Renal cortical epithelial cell (primary cell): ENCODE measurements at regions not wholly inside any gene's neighbourhood (a gene's known extent, or its start where the extent isn't known, plus 50 kb on each side); places are given as distances from the start of the nearest gene placed in this dataset.

Experiments used
- DNase-seq: peaks from one replicate; pipeline ENCODE4 v3.0.0-alpha.2; 2011; ENCODE audit warnings: low read depth

DNA sequence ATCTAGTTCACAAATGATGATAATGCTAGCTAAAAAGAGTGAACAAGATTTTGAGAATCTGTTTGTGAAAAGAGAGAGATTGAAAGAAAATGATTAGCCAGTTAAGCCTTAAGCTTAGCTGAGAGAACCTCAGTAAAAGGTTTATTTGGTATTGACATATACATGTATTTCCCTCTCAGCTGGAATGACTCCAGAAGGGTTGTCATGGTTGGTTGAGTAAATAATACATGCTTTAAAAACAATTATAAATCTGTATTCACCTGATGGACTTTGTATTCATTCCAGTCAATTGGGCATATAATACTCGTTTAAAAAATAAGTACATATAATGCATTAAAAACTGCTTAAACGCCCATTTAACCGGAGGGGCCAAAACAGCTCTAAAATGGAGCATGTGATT, 181.4 kb downstream of the GRB14 start:
- DNase-seq: peak; percentile 12

DNA sequence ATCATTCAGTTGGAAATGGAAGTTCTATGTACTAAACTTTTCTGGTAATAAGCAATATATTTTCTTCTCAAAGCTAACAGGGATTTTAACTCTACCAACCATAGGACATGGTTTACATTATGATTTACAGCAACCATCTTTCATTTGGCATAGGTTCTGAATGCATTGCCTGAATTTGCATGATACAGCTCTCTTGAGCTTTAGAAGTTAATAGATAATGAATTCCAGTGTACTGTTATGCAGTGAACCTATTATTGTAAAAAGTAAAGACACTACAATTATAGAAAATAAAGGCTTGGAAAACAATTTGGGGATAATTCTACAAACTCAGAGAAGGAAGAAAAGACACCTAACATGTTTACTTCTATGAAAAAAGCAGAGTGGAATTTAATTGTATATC, 182.0 kb downstream of the GRB14 start:
- DNase-seq: no peak

DNA sequence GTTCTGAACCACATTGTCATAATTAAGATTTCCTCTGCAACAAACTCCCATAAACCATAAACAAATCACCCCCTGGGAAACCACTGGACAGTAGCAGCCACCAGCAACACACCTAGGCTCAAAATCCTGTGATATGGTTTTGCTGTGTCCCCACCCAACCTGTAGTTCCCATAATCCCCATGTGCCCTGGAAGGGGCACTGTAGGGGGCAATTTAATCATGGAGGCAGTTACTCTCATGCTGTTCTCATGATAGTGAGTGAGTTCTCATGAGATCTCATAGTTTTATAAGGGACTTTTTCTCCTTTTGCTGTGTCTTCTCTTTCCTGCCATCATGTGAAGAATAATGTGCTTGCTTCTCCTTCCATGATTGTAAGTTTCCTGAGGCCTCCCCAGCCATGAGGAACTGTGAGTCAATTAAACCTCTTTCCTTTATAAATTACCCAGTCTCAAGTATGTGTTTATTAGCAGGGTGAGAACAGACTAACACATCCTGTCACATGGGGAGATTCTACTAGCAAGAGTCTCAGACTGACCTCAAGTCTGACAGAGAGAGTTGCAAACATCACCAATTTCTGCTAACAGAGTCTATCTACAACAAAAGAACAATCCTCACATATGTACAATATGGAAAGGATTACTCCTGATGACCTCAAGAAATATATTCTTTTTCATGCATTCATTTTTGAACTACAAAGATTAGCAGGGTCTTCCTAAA, 182.6 kb downstream of the GRB14 start:
- DNase-seq: peak; percentile 29

DNA sequence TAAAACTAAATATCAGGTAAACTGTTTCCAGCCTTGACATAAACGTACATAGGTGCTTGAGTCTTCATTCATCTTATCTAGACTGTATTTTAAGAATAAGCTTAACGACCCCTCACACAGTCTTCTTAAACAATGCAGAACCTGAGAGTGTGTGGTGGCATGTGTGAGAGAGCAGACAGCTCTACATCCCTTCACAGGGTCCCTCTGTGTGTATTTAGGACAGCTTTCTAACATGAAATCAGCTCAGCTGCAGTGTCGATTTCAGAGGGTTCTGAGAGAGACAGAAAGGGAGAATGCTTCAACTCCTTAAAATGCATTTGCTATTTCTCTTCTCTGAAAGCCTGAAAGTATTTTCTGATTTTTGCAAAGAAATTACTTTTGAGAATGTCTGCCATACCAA, 185.2 kb downstream of the GRB14 start:
- no peak for DNase-seq

DNA sequence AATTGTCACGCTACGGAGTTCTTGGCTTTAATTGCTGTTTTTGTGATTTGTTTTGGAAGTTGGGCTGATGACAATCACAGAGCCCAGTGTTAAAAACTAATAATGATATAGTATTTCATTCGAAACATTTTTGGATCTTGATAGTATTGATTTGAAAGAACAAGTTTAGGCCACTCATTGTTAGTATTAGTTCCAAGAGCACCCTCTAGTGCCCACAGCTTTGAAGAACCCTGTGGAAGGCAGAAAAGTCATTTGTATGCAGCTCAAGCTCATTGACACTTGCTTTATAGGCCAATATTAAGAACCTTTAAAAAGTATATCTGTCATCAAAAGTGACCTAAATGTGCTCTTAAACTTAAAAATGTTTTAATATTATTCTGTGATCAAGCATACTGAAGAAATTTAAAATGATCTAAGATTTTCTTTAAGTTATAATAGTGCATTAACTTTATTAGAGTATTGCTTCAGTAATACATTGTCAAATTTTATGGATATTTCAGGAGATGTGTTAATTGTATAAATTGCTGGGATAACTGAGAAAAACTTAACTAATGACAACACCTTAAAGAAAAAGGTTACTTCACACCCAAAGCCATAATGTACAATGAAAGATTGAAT, 191.0 kb downstream of the GRB14 start:
- peak; percentile 63 for DNase-seq

DNA sequence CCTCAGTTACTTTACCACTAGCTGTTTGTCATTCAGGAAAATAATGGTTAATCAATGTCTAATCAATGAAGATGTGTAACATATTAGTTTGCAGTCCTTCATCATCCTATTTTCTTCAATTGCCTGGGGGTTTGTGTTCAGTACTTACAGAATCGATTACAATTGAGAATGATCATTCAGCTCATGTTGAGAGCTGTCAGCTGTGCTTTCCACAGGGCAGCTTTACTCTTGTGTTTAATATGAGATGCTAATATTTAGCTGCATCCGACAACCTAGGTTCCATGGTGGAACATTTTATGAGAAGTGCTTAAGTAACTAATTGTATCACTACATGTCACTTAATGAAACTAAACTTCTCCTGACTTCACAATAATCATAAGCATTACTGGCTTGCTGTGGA, 191.9 kb downstream of the GRB14 start:
- no peak for DNase-seq

DNA sequence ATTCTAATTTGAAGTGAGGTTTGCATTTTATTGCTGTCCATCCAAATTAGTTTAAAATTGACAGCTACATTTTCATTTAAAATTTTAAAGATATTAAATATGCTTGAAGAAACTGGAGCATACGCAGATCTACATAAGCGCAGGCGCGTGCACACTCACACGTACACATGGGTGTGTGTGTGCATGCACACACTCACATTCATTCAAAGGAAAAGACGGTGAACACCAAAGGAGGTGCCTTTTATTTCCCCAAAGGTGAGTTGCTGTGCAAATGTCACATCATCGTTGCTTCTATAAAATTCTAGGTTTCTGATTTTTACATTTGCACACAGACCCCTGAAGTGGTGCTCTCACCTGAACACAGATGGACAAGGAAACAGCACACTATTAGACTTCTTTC, 194.2 kb downstream of the GRB14 start:
- DNase-seq: no peak

DNA sequence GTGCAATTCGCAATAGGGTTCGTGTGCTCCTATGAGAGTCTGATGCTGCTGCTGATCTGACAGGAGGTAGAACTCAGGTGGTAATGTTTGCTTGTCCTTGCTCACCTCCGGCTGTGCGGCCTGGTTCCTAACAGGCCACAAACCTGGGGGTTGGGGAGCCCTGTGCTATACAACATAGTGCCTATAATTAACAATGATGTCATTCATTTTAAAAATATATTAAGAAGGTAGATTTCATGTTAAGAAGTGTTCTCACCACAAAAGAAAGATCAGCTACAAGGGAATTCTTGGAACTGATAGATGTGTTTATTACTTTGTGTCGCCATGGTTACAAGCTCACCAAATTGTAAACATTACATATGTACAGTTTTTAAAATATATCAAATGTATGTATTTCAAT, 200.5 kb downstream of the GRB14 start:
- no peak for DNase-seq

DNA sequence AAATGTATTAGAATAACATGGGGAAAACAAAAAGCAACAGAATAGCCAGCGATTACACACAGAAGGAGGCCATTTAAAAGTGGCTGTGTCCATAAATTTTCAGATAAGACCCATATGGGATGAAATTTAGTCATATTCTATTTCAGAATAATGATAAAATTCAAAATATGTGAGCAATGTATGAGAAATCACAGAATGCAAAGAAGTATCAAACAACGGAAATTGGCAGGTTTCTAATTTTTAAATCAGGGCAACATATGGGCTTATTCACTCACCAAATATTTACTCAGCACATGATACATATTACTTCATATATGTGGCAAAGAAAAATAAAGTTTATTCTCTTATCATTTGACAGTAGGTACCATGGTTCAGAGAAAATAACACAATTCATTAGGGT, 208.5 kb downstream of the GRB14 start:
- no peak for DNase-seq

DNA sequence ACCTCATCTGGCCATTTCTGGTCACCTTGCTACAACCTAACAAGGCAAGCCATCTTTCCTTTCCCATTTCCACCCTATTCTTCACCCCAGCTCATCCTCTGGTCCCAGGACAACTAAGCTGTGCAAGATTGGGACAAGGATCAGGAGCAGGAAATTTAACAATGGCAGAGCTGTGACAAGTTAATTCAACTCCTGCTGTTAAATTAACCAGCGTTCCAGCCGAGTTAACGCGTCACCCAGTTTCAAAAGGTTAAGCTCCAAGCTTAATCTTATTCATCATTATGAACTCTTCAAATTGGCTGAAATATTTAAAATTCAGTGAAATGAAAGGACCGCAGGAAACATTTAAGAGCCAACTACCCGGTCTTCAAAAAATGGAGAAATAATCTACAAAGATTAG, 231.9 kb downstream of the GRB14 start:
- no peak for DNase-seq

DNA sequence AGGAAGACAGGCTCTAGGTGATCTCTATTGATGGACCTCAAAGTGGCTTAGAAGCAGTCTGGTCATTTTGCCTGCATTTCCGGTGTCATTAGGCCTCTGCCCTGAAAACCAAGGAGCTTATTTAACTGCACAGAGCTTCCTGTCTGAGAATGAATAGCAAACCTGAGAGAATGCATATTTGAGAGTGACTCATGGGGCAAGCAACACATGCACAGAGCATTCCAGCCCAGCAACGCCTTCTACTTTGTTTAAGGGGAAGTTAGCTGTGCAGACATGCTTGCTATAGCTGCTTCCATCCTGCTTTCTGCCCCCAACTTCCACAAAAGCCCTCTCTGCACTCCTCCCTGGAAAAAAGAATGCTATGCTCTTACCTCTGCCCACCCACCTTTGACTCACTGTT, 232.8 kb downstream of the GRB14 start:
- peak; percentile 96 for DNase-seq

DNA sequence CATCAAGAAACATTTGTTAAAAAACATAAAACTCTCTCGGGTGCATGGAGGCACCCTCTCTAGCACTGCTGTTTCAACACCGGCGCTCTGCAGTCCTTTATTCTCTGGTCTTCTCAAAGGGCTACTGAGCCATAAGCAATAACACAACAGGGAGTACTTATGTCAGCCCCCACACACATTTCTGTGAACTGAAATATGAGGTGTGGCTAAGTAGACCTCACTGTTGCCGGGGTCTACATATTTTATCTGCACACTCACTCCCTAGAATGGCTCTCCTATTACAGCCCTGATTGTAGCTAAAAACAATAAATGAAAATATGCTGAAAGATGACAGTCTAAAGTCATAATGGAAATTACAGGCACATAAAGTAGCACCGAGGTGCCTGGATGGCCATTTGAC, 235.1 kb downstream of the GRB14 start:
- no peak for DNase-seq

DNA sequence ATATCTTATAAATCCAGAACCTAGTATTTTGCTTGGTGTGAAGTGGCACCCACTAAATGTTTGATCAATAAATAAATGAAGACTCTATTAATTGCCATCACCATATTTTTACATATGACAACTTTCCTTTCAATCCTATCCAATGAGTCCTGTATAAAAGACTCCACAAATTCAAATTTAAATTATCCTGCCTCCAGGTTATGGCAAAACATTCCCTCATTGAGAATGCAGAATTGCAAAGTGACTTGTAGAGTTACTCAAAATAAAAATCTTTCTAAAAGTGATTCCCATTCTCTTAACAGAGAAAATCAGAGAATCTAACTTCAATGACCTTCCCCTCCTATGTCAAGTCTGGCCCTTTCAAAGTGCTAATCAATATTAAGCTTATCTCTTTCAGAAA, 236.8 kb downstream of the GRB14 start:
- DNase-seq: no peak

DNA sequence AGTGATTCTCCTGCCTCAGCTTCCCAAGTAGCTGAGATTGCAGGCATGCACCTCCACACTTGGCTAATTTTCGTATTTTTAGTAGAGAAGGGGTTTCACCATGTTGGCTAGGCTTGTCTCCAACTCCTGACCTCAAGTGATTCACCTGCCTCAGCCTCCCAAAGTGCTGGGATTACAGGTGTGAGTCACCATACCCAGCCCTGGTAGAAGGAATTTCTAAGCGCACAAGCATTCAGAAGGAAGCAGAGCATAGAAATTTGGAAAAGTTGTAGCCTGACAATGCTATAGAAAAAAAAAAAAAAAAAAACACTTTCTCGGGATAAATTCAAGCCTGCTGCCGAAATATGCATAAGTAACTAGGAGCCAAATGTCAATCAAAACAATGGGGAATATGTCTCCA, 249.4 kb downstream of the GRB14 start:
- peak; percentile 23 for DNase-seq

DNA sequence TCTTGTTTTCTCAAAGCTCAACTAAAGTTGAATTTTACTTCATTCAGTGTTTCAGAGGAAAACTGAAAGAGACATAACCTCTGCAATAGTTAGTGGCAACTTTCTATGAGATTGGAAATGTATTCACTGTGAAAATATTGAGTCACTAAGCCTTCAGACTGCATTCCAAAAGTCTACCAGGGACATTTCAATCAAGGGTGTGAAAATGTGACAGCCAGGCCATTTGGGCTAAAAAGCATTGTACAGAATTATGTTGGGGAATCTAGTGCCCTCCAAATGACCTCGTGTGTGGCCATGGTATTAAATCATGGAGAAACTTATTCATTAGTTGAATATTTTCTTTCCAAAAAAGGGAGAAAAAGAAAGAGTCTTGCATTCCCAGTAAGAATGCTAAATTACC, 251.9 kb downstream of the GRB14 start:
- DNase-seq: peak; percentile 27

DNA sequence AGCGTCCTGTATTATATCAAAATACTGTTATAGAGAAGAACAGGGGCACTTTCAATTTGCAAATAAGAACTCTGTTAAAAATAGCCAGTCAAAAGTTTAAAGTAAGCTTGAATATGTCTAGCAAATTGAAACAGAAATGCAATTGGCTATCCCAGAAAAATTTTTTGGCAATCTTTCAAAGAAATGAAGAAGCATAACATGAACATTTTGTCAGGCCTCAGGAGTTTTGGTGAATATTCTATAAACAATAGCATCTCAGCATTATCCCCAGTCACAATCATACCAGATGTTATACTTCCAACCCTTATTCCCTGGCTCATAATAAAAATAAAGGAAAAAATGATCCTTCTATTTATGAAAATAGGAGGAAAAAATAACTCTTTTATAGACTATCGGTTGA, 252.4 kb downstream of the GRB14 start:
- no peak for DNase-seq

DNA sequence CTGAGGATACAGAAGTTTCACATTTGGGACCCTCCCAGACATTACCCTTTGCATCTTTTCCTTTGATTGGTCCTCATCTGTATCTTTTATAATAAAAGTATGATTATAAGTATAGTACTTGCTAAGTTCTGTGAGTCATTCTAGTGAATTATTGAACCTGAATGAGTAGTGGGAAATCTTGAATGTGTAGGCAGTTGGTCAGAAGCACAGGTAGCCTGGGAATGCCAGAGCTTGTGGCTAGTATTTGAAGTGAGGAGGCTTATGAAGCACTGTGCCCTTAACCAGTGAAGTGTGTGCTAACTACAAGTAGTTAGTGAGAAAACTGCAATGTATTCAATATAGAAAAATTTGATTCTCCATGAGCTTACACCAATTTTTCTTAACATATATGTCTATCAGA, 257.6 kb downstream of the GRB14 start:
- peak; percentile 53 for DNase-seq

DNA sequence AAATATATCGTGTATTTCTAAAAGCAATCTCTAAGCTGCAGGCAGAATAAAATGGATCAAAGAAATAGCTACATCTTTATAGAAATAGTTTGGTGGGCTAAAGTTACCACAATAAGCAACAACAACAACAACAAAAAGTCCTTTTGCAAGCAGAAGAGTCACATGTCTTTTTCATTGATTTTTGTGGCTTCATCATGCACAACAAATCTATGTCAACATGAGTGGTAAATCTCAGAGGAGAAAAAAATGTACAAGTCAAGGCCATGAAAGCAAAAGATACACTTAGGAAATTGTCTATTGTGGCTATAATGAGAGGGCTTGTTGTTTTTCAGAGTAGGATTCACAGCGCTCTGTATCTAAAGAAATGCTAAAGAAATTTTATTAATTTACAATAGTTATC, 269.7 kb downstream of the GRB14 start:
- no peak for DNase-seq

DNA sequence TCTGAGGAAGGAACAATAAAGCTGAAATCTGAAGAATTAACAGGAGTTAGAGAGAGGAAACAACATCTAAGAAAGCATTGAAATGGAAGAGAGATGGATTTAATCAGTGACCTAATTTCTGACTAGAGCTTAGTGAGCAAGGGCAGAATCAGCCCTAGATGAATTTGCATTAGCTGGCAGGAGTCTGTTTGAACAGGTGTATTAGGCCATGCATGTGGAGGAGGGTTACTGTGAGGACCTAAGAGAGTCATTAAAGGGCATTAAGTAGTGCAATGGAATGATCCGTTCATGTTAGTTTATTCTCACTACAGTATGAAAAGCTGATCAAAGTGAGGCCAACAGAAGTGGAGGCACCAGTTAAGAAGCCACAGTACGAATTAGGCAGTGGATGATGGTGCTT, 285.3 kb downstream of the GRB14 start:
- peak; percentile 7 for DNase-seq

DNA sequence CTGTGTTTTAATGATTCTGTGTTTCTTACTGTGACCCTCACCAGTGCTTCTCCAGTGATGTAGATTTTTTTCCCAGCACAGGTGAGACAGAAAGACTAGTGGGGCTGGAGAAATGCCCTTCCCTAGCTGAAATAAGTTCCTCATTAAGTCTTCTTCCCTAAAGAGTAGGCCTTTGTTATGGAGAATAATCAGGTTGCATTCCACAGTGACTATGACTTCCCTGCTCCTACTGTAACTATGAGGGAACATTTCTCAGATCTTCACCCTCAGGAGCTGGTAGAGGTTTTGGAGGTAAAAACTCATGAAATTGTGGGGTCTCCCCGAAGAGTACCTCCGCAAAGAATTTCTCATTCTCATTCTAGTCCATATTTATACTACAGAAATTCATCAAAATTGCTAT, 286.2 kb downstream of the GRB14 start:
- no peak for DNase-seq

DNA sequence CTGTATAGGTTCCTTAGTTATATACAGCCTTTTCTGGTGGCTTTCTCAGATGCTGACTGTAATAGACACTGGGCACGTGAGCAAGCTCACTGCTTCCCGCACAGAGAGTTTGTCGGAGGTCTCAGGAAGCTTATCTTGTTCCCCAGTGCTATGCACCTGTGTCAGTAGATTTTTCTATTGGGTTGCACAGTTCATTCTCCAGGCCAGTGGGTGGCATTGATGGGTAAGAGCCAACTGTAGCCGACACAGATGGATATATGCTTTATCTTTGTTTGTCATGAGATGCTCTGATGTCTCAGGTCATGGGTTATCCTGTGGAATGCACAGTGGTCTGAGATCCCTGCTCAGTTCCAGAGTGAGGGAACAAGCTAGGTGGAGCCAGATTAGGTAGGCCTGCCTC, 293.0 kb downstream of the GRB14 start:
- DNase-seq: no peak

DNA sequence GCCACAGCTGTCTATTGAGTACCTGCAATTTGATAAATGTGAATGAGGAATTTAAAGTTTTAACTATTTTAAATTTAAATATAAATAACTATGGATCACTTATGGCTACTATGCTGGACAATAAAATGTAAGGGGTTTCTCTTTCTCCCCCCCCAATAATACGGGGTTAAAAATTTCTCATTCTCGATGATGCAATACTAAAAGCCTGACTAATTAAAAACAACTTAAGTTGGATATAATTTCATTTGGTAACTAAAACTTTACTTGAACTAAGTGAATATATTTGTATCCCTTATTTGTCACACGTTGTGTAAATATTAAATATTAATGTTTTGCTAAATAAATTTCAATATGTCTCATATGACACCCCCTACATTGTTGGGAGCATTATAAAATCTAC, 297.3 kb downstream of the GRB14 start:
- DNase-seq: no peak

DNA sequence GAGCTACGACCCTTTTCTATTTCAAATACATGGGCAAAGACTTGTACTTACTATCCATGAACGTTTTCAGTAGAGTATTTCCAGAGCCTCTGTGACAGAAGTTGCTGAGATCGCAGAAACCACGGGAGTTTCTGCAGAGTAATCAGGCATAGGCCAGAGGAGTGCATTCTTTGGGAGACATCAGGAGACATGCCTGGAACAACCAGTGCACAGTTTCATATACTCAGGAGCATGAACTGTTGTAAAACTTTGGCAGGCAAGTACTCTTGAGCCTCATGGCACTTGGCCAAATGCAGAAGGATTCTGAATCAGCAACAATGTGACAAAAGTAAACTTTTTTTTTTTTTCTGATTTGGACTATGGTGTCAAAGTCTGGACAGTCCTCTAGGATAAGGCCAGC, 307.1 kb downstream of the GRB14 start:
- peak; percentile 79 for DNase-seq

DNA sequence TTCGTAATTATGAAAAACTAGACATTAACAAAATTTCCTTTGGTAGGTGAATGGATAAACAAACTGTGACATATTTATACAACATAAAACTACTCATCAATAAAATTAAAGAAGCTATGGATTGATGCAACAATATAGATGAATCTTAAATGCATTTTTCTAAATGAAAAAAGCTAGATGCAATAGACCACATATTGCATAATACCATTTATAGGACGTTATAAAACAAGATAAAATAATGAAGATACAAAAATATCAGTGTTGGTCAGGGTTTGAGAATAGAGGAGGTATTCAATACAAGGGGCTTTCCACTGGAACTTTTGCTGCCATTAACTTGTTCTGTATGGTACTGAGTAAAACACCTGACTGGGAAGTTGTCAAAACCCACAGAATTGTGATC, 314.4 kb downstream of the GRB14 start:
- DNase-seq: no peak
